ENCODE measurements at regions not wholly inside any gene's neighbourhood (a gene's known extent, or its start where the extent isn't known, plus 50 kb on each side); places are given as distances from the start of the nearest gene placed in this dataset.
"Not testable (repeated sequence)": the region's sequence is repeated elsewhere in the genome, so short reads cannot be mapped to it uniquely, and the experiment has no call there.

DNA sequence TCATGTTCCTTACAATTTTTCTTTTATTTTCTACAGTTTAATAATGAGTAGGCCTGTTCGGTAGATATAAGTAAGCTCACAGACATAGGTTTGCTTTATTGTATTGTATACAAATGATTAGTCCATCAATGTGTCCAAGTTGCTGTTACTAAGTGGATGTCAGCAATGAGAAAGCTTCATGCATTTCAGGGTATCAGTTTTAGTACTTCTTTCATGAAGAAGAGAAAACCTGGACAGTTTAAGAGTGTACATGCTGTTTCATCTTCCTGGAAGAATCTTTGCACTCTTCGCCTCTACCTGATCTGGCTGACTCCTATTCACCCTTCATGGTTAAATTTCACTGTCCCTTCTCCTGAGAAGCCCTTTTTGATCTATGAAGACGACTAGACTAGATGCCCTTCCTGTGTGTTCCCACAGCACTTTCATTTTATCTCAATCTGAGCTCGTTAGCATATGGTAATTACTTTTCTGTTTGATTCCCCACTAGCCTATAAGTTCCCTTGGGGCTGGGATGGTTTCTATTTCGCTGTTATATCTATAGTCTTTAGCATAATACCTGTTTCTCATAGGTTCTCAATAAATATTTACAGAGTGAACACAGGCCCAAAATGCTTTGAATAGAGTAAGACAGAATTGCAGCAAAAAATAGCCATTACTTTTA, 70.7 kb downstream of the CETN3 start:
- in situ Hi-C loops (cut with HindIII; ENCODE audit: low sequenced_read_pairs), result no loop called here

DNA sequence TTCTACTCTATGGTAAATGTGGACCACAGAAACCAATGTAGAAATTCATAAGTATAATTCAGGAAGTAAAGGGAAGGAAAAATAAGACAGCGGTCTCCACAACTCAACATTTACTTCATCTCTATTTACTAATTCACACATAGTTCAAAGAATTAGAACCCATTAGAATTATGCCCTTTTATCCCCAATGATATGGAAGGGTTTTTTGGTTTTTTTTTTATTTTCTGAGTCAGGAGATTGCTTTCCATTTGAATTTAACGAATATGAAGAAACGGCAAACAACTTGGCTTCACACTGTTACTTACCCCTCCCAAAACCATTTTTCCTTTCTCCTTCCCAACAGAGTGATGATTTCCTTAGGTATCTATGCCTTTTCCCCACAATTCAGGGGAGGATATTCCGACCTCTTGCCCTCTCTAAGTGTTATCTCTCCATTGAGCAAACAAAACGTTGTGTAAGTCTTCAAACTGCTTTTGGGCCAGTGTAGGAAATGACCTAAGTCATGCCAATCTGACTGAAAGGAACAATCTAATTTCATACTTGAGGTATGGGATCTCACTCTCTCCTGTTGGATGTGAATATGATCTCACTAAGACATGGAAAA, 72.0 kb downstream of the CETN3 start:
- in situ Hi-C loops (cut with HindIII; ENCODE audit: low sequenced_read_pairs), result no loop called here

DNA sequence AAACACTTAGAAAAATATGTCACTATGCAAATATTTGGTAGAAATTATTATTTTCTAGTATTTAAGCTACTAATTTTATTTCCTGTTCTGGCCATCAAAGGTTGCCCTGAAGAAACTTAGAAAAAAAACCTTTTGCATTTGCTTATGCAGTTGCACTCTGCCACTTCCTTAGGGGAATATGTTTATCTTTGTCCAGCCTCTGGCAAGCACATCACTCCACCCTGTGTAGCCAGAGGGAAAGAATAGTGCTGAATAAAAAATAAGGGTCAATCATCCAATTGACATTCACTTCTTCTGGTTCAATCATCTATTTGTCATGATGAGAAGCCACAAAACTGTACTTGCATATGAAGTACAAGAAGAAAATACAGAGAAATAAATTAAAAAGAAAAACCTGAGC, 72.8 kb downstream of the CETN3 start:
- in situ Hi-C loops (cut with HindIII; ENCODE audit: low sequenced_read_pairs), result no loop called here

DNA sequence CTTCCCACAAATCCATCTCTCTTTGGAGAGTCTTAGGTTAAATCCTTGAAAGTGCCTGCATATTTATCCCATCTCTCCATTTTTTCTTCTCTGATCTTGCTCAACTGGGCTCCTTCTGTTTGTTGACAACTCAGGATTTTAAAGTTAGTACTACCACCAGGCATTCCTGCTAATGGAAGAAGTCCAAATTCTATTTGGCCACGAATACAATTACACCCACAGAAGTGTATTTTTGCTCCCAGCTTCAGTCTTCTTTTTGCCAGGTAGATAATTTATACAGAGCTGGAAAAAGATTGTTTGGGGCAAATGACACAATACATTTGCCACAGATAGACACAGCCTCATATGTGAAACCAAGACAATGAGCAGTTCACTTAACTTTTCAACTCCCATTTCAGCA, 74.8 kb downstream of the CETN3 start:
- in situ Hi-C loops (cut with HindIII; ENCODE audit: low sequenced_read_pairs), result no loop called here

DNA sequence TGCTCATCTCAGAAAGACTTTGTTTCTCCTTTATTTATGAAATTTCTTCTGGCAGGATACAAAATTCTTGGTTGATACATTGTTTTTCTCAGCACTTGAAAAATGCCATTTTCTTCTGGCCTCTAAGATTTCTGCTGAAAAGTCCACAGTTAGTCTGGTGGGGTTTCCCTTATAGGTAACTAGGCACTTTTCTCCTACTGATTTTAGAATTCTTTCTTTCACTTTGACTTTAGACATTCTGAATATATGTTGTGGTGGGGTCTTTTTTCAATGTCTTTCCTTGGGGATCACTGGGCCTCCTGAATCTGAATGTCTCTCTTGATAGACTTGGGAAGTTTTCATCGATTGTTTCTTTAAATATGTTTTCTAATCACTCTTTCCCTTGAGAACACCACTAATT, 79.6 kb downstream of the CETN3 start:
- in situ Hi-C loops (cut with HindIII; ENCODE audit: low sequenced_read_pairs), result no loop called here

DNA sequence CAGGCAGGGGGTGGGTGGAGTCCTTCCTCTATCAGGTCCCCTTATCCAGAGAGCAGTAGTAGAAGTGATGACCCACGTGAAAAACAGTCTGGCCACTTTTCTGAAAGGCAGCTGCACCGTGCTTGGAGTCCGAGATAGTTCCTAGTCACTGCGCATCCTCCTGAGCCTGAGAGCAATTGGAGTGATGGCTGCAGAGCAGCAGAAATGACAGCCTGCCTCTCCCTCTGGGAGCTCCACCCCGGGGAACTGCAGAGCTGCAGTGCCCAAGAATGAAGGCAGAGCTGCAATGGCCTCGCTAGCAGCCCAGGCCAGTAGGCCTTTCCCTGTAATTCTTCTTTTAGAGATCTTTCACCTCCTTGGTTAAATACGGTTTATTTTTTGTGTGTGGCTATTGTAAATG, 82.6 kb downstream of the CETN3 start:
- in situ Hi-C loops (cut with HindIII; ENCODE audit: low sequenced_read_pairs), result no loop called here

DNA sequence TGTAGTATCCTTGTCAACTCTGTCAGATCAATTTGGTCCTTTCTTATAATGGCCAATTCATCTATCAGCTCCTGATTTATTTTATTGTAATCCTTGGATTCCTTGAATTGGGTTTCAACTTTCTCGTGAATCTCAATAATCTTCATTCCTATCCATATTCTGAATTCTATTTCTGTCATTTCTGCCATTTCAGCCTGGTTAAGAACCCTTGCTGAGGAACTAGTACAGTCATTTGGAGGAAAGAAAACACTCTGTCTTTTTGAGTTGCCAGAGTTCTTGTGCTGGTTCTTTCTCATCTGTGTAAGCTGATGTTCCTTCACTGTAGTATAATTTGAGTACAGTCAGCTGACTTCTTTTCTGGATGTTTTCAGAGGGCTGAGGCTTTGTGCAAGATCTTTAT, 84.5 kb downstream of the CETN3 start:
- in situ Hi-C loops (cut with HindIII; ENCODE audit: low sequenced_read_pairs), result no loop called here

DNA sequence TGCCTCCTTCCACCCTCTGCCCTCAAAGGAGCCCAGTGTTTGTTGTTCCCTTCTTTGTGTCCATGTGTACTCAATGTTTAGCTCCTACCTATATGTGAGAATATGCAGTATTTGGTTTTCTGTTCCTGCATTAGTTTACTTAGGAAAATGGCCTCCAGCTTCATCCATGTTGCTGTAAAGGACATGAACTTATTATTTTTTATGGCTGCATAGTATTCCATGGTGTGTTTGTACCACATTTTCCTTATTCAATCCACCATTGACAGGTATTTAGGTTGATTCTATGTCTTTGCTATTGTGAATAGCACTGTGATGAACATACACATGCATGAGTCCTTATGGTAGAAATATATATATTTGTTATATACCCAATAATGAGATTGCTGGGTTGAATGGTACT, 89.2 kb downstream of the CETN3 start:
- in situ Hi-C loops (cut with HindIII; ENCODE audit: low sequenced_read_pairs), result not testable (repeated sequence)

DNA sequence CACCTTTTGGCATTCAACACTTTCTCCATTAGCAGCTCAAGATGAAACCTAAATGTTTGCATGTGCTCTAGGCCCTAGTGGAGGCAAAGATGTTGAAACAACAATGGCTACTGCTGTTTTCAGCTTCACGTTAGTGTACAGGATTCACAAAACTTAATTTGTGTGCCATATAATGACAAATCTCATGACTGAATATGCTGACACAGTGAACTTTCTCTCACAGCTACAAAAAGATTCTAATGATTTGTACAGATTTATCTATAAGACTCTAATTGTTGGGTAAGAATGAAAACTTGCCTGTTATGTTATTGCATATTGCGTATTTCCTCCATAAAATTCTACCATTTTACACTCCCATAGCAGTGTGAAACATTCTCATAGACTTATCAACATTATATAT, 97.5 kb downstream of the CETN3 start:
- in situ Hi-C loops (cut with HindIII; ENCODE audit: low sequenced_read_pairs), result no loop called here

DNA sequence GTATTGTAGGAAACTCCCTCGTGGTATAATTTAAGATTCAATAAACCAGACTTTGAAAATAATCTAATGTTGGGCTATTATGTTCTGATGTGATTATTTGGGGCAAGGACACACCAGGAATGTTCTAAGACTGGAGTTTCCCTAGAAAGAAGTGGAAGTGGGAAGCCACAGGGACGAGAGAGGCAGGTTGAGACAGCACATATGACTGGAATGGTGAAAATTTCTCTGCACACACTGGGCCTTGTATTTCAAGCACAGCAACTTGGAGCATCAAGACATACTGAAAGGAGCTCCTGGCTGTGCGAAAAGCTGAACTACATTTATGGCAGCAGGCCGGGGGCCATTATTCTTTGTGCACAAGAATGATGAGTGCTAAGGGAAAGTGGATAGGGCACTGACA, 98.2 kb downstream of the CETN3 start:
- in situ Hi-C loops (cut with HindIII; ENCODE audit: low sequenced_read_pairs), result no loop called here

DNA sequence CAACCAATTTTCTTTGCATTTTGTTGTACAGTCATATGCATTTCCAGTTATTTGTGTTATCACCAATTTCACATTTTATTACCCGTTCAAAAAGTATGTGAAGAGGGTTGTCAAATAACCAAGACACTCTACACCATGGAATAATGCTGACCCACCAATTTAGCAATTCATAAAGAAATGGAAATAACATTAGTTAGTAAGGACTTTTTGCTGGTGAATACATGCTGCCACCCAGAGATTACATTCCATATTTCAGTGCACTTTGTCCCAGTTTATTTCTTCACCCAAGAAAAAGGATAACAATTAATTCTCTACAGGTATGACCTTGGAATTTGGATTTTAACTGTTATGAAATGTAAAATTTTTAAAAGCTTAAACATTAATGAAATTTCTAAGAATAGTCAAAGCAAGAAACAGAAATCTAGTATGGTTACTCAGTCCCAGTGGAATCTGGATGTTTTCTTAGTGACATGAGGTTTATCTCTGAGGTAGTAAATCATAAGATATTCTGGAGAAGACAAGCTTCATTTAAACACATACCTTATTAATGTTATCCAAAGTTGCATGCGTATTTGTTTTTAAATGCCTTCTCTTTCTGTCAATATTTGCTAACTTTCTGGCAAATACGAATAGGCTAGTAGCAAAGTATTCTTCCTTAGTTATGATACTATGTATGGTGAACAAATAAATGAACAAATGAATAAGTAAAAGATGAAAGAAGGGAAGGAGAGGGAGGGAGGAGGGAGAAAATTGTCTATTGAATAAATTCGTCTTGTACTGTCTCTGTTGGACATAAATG, 100.6 kb downstream of the CETN3 start:
- in situ Hi-C loops (cut with HindIII; ENCODE audit: low sequenced_read_pairs), result no loop called here

DNA sequence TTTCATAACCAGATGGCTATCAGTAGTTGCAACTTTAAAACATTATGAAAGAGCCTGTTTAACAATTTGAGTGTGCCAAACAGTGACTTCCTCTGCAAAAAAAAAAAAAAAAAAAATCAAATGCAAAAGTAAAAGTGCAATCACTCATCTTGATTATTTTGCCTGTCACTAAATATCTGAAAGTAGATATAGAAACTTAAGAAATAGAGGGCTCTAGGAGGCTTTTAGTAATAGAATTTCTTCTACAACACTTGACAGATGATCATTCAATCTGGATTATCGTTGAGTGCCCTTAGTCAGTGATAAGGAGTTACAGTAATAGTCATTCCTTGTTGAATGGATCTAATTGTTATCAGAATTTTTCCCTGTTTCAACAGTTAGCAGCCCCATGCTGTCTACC, 101.8 kb downstream of the CETN3 start:
- in situ Hi-C loops (cut with HindIII; ENCODE audit: low sequenced_read_pairs), result no loop called here

DNA sequence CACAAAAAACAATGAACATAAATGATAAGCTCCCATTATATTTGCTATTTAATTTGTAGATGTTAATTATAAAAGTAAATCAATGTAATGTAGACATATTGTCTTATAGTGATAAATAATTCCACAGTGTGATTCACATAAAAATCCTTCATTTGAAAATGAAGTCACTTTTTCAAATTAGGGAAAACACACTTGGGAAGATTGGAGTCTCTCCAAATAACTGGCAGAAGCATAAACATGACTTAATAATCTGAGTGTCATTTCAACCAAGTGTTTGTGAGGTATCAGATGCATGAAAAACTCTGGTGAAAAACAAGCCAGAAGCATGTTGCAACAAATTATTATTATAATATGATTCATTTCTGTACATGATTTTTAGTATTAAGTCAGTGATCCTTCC, 102.2 kb downstream of the CETN3 start:
- in situ Hi-C loops (cut with HindIII; ENCODE audit: low sequenced_read_pairs), result no loop called here

DNA sequence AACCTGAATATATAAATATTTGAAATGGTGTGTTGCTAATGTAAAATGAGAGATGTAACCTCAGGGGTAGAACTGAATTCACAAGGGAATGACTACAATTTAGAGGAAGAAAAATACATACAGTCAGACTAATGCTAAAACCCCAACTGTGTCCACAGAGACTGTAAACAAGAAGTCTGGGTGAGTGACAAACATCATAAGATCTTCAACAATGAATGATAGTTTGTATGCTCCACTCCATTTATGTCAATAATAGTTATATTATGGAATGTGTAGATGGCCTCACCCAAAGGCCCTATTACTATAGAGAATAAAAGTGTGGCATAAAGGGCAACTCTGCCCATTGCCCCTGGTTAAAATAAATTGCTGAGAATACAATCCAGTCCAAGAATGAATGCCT, 102.9 kb downstream of the CETN3 start:
- in situ Hi-C loops (cut with HindIII; ENCODE audit: low sequenced_read_pairs), result no loop called here

DNA sequence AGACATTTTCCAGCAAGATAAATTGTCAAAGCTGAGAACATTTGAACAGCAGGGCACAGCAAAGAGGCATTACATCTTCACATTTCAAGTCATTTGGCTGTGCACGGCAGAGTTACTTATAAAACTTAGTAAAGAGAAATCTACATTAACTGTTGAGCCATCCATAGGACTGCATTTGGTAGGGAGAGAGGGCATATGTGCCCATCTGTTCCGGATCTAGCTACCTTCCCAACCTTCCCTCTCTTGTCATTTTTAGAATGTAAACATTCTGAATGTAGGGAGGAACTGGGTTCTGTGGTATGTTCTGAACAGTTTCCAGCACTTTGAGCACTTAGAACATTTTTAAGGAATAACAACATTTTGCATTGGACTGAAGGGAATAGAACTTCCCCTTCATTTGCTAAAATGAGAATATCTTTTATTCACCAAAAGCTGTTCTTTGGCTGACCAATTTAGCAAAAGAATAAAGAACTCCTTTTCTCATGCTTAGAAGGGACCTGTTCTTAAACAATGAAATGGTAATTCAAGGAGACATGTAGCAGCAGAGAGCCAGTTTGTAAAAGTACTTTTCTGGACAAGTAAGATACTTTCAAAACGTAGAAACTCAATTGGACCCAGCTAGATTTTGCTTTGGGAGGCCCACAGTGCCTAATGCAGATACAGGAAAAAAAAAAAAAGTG, 104.4 kb downstream of the CETN3 start:
- in situ Hi-C loops (cut with HindIII; ENCODE audit: low sequenced_read_pairs), result no loop called here

DNA sequence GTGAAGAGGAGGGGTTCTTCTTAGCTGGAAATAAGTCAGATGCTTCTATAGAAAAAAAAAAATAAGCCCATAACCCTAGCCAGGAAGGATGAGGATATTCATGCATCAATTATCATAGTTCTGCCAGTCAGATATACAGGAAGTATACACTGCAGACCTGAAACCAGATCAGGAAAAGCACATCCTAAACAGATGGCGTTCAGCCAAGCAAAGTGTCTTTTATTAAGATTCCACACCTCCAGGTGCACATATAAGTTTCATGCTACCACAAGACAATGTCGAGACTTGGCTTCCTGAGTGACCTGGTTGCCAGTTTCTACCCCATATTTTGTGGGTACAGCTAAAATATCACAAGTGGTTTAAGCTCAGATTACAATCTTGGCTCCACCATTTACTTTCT, 108.3 kb downstream of the CETN3 start:
- in situ Hi-C loops (cut with HindIII; ENCODE audit: low sequenced_read_pairs), result no loop called here

DNA sequence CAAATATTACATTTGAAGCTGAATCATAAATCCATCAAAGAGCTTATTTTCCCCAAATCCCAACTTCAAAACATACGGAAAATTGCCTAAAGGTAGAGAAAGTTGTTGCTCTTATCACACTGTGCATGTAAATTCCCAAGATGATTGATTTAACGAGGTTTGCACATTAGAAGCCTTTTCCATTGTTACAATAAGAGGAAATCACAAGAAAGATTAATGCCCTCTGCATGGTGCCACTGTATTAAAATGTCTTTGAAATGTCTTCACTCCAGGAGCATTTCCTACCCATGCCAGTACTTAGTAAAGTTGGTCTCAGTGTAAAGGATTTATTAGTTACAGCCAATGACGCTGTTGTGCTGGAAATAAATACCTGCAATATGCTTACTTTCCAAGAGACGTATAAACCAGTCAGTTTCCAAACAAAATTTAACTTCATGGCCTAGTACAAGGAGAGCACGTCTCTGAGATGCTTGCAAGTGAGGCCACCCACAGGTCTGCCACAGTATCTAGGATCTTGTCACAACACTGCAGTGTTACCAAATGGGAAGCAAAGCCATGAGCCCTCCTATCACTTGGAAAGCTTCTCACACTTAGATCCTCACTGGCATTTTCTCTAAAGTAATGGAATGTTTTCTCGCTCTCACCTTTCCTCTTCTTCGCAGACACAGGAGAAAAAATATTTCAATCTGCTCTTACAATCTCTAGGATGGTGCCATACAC, 112.4 kb downstream of the CETN3 start:
- in situ Hi-C loops (cut with HindIII; ENCODE audit: low sequenced_read_pairs), result no loop called here

DNA sequence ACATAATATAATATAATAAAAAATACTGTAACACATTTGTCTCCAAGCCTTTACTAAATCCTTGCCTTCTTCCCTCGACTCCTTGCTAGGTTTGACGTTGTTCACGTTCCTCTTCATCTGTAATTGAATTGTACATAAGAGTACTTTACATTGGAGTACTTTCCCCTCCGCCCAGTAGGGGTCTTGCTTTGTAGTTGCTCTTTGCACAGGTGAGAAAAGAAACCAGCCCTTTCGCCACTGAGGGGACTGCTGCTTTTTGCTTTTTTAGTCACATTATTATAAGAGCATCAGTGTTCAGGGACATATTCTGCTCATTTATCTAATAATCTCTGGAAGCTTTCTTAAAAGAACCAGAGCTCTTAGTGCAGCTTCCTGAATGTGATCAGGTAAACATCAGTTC, 115.0 kb downstream of the CETN3 start:
- in situ Hi-C loops (cut with HindIII; ENCODE audit: low sequenced_read_pairs), result no loop called here

DNA sequence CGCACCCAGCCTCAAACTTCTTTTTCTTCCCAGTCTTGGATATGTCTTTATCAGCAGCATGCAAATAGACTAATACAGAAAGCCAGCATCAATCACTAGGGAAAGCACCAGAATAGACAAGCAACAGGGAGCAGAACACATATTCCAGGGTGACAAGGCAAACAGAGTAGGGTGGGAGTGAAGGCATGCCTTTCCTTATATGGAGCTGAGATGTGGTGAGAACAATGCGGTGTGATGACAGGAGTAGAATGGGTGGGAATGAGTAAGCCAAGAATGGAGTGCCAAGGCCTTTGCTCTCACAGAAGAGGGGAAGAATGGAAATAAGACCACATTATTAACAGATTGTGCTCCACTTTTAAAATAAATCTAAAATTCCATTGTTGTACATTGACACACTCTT, 115.6 kb downstream of the CETN3 start:
- in situ Hi-C loops (cut with HindIII; ENCODE audit: low sequenced_read_pairs), result no loop called here

DNA sequence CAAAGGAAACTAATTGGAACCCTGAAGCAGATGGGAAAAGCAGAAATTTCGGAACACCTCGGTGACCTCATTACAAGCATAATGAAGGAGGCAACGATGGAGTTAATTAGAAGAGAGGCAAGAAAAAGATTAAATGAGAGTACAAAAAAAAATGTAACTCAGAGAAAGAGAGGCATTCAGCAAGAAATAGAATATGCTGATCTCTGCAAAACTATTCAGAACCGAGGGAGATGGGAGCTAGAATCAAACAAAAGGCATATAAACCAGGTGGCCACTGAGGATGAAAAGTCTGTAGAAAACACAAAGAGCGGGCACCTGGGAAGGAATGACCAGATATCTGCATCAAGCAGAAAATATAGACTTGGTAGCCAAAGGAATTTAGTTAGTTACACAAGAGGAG, 118.9 kb downstream of the CETN3 start:
- in situ Hi-C loops (cut with HindIII; ENCODE audit: low sequenced_read_pairs), result no loop called here

DNA sequence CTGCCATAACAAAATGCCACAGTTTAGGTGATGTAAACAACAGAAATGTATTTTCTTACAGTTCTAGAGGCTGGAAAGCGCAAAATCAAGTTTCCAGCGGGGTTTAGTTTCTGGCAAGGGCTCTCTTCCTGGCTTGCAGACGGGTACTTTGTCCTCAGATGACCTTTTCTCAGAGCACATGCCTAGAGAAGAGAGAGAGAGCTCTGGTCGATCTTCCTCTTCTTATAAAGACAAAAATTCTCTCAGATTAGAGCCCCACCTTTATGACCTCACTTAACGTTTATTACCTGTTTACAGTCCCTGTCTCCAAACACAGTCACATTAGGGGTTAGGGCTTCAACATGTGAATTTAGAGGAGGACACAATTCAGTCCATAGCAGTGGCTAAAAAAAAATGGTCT, 119.7 kb downstream of the CETN3 start:
- in situ Hi-C loops (cut with HindIII; ENCODE audit: low sequenced_read_pairs), result no loop called here

Data from endothelial cell of hepatic sinusoid (primary cell).